Type B pancreatic cell (in vitro differentiated cells): ENCODE measurements at regions not wholly inside any gene's neighbourhood (a gene's known extent, or its start where the extent isn't known, plus 50 kb on each side); places are given as distances from the start of the nearest gene placed in this dataset.

Experiments
- DNase-seq: peaks from one replicate; pipeline ENCODE4 v3.0.0; 2021; ENCODE audit warnings: mixed read lengths; ENCODE audit not compliant: unreplicated experiment; ENCODE audit errors: extremely low spot score
- H3K27ac Mint-ChIP-seq: 2 replicates; pipeline ENCODE4 v1.8.0; 2021; ENCODE audit warnings: mild to moderate bottlenecking, mixed read lengths
- H3K27me3 Mint-ChIP-seq: 2 replicates; pipeline ENCODE4 v1.8.0; 2021; ENCODE audit warnings: mixed read lengths
- H3K36me3 Mint-ChIP-seq: 2 replicates; pipeline ENCODE4 v1.8.0; 2021; ENCODE audit warnings: mixed read lengths
- H3K4me1 Mint-ChIP-seq: one replicate; pipeline ENCODE4 v1.8.0; 2021; ENCODE audit warnings: mixed read lengths; ENCODE audit not compliant: unreplicated experiment
- H3K4me3 Mint-ChIP-seq: 2 replicates; pipeline ENCODE4 v1.8.0; 2021; ENCODE audit warnings: mild to moderate bottlenecking, mixed read lengths
- H3K9me3 Mint-ChIP-seq: 2 replicates; pipeline ENCODE4 v1.8.0; 2021; ENCODE audit warnings: mixed read lengths
- CTCF ChIP-seq: fragments of 200-600 bp; sonication (generic); conservative IDR thresholded peaks from 2 replicates; pipeline ENCODE4 v1.5.0; 2021; ENCODE audit warnings: antibody characterized with exemption, mild to moderate bottlenecking

DNA sequence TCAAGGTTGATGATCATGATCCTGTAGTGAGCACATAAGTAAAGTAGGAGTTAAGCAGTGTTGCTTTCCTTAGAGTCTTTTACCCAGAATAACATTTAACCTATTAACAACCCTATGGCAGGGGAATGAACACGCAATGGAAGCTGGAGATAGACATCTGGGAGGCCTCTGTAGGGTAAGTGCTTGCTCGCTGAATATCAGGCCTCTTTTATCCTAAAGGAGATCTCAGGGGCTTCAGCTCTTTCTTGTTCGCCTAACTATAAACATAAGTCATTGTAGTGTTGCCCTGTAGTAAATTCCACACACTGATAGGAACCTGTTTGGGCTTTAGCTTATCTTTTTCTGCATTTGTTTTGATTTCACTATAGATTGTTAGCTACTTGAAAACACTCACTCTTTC is 174.4 kb upstream of the TCF4 start:
- H3K27ac Mint-ChIP-seq = no peak overlapping the region
- H3K9me3 Mint-ChIP-seq = no peaks in the 10 kb centered on the region
- H3K4me1 Mint-ChIP-seq = peaks cover 15% of the 10 kb centered on the region

DNA sequence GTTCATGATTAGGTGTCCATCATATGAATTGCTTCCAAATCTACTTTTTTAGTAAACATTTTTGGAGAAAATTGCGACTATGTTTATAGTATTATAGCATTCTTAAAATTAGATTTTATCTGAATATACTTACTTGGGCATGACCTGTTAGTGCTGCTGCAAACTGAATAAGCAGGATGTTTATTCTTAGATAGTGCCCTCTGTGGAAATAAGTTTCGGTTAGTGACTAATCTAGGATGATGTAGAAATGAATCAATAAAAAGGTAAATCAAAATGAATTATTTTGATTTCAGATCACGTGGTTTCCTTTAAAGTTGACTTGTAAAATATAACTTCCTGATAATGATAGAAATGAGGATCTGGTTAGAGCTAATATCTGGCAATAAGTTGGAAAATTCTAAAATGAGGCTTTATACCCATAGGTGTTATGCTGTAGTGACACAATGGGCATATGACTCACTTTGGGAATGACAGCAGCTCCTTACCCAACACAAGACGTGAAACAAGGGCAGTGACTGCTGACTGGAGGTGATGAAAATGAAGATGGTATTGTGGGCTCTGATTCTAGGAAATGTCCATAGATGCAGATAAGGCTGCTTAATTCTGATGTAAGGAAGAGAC is 165.8 kb upstream of the TCF4 start:
- Mint-ChIP-seq H3K27me3 (no peaks in the 10 kb centered on the region), H3K27ac (no peak overlapping the region), H3K36me3 (no peaks in the 10 kb centered on the region), H3K4me3 (no peak overlapping the region), H3K4me1 (no peaks in the 10 kb centered on the region), H3K9me3 (no peaks in the 10 kb centered on the region)
- no peak for DNase-seq
- no peak for TF ChIP-seq CTCF

More for the DNA sequence above, 174.4 kb upstream of the TCF4 start:
- Mint-ChIP-seq H3K27me3 (peaks cover 2% of the 10 kb centered on the region), H3K4me3 (no peak overlapping the region), H3K36me3 (no peaks in the 10 kb centered on the region)
- TF ChIP-seq CTCF = no peak
- DNase-seq = no peak

- DNase-seq = no peak
- Mint-ChIP-seq H3K27me3 (no peaks in the 10 kb centered on the region), H3K36me3 (no peaks in the 10 kb centered on the region), H3K27ac (no peak overlapping the region), H3K9me3 (no peaks in the 10 kb centered on the region), H3K4me1 (no peaks in the 10 kb centered on the region), H3K4me3 (no peak overlapping the region)
- TF ChIP-seq CTCF = no peak
Measured at GRCh38 chr18:55751476-55751875, 163.5 kb upstream of the TCF4 start.

- peaks cover 4% of the 10 kb centered on the region for H3K4me1 Mint-ChIP-seq
- H3K9me3 Mint-ChIP-seq = no peaks in the 10 kb centered on the region
- no peak for TF ChIP-seq CTCF
- DNase-seq = no peak
- no peak overlapping the region for H3K27ac Mint-ChIP-seq
- no peaks in the 10 kb centered on the region for H3K36me3 Mint-ChIP-seq
- no peak overlapping the region for H3K4me3 Mint-ChIP-seq
- no peaks in the 10 kb centered on the region for H3K27me3 Mint-ChIP-seq
Measured at GRCh38 chr18:55748227-55748738, 160.3 kb upstream of the TCF4 start.

DNA sequence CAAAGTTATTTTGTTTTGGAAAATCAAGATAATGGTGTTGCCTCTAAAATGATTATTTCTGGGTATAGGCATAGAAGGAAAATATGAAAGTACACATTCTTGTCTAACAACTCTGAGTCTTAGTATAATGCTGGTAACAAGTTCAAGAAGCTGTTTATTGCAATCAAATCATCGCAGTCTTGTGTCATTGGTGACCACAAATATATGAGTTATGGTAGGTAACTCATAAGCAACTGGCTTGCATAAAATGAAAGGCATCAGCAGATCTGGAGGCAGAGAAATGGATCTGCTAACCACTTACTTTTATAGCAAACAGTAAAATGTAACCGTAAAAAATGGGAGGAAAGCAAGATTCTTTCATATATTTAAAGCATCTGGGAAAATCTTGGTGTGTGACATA is 156.2 kb upstream of the TCF4 start:
- DNase-seq = no peak
- H3K27ac Mint-ChIP-seq = no peak overlapping the region
- no peak for TF ChIP-seq CTCF
- H3K27me3 Mint-ChIP-seq = no peaks in the 10 kb centered on the region
- H3K36me3 Mint-ChIP-seq = no peaks in the 10 kb centered on the region
- peaks cover 9% of the 10 kb centered on the region for H3K4me1 Mint-ChIP-seq
- no peak overlapping the region for H3K4me3 Mint-ChIP-seq
- no peaks in the 10 kb centered on the region for H3K9me3 Mint-ChIP-seq
